ENCODE measurements at regions not wholly inside any gene's neighbourhood (a gene's known extent, or its start where the extent isn't known, plus 50 kb on each side); places are given as distances from the start of the nearest gene placed in this dataset.
"Not testable (repeated sequence)": the region's sequence is repeated elsewhere in the genome, so short reads cannot be mapped to it uniquely, and the experiment has no call there.

- no peak for DNase-seq
Observed at GRCh38 chr3:115396801-115397200, 226.5 kb upstream of the GAP43 start.

- no peak for DNase-seq
Observed at GRCh38 chr3:115397433-115397832, 225.9 kb upstream of the GAP43 start.

- no peak for DNase-seq
Observed at GRCh38 chr3:115398506-115398905, 224.8 kb upstream of the GAP43 start.

- DNase-seq: no peak
Observed at GRCh38 chr3:115399750-115400149, 223.6 kb upstream of the GAP43 start.

GRCh38 chr3:115401298-115401697 lies 222.0 kb upstream of the GAP43 start:
- no peak for DNase-seq

DNA sequence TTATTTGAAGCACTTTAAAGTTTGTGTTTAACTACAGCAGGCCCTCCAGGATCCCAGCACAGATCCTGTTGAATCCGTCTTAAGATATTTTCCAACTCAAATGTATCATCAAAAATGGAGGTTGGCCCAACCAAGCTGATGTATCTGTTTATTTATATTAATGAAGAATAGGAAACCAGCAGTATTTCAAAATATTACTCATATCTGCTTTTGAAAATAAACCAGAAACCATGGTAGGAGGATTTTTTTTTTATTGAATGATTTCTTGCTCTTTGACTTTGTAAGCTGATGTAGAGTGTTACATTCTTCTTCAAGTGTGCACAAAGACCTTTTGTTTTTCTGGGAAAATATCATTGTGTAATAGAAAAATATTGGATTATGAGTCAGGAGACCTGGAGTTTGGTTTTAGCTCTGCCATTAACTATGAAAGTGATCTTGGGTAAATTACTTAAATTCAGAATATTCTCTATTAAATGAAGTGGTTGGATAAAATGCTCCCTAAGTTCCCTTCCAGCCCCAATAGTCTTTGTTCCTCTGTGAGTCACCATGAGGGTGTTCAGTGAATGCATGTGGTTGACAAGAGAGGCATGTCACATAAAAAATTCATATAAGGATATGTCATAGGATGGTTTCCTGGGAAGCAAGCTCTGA lies 221.3 kb upstream of the GAP43 start:
- DNase-seq: no peak

GRCh38 chr3:115402651-115403050 lies 220.7 kb upstream of the GAP43 start:
- DNase-seq: no peak

DNA sequence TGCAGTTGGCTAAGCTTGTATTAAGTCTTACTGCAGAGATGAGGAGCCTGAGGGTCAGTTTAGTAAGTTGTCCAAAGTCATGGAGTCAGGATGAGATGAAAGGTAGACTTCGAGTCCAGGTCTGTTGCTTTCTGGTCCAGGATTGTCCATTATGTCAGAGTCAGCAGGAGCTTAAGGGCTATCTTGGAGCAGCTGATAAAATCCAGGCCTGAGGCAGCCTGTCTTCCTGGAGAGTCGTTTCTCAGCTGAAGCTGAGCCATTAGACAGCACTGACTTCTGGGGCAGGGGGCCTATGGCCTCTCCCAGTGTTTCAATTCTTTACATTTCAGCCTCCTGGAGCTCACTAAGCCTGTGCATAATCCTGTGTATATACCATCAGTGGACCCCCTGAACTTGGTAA lies 219.5 kb upstream of the GAP43 start:
- DNase-seq: no peak

DNA sequence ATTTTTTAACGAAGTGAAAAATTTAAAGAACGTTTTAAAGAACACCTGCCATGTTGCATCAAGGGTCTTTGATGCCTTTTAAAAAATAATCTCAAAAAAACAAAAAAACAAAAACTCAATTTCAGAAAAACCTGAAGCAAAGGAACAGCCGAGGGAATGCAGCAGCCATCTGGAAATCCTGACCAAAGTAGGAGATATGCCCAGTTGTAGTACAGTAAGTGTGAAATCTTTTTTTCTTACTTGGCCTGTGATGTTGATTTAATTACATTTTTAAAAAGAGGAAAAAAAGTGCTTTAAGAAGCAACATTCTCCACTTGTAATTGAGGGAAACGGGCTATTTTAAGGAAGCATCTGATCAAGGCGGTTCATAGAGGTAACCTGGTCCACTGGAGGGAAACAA lies 213.7 kb upstream of the GAP43 start:
- DNase-seq: no peak

- DNase-seq: not testable (repeated sequence)
Observed at GRCh38 chr3:115414610-115415009, 208.7 kb upstream of the GAP43 start.

DNA sequence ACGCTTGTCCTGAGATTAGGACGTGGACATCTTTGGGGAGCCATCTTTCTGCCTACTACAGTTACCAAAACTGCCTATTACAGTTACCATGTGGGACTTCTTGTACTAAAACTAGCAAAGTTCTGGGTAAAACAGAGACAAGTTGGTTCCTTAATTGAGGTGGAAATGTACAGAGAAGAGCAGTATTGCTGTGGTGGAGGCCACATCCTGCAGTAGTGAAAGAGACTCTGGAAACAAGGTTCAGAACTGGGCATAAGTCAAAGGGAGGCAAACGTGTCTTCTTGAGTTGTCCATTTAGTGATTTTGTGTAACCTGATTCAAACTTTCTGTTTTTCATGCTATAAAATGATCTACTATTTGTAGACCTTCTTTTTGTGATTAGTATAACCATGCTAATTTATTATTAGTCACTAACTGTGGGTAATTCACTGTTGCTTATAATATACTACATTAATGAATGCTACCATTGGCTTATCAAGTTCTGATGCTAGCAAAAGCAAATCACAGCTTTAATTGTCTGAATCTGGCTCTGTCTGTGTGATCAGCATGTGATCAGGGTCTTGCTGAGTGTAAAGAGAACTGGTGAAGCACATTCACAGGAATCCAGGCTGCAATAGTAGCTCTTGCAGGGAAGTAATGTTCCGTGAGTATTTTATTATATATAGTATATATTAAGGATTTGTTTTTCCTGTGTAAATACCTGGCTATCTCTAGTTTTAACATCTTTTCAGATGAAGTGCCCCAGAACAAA lies 207.9 kb upstream of the GAP43 start:
- no peak for DNase-seq

- no peak for DNase-seq
Observed at GRCh38 chr3:115418583-115418982, 204.7 kb upstream of the GAP43 start.

DNA sequence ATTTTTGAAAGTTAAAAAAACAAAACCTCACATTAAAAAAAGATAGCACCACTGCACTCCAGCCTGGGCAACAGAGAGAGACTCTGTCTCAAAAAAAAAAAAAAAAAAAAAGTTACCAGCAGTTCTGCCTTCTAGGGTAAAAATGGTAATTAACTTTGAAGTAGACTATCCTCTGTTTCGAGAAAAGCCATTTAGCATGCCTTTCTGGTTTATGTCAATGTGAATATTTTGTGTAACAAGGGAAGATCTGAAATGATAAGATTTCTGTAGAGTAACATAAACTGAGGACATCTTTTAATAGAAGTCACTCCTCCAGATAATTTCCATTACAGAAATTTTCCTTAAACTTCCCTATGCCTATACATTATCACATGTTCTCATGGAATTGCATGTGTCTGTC lies 203.2 kb upstream of the GAP43 start:
- no peak for DNase-seq

- DNase-seq: no peak
Observed at GRCh38 chr3:115423170-115423569, 200.1 kb upstream of the GAP43 start.

- DNase-seq: no peak
Observed at GRCh38 chr3:115428841-115429240, 194.5 kb upstream of the GAP43 start.

DNA sequence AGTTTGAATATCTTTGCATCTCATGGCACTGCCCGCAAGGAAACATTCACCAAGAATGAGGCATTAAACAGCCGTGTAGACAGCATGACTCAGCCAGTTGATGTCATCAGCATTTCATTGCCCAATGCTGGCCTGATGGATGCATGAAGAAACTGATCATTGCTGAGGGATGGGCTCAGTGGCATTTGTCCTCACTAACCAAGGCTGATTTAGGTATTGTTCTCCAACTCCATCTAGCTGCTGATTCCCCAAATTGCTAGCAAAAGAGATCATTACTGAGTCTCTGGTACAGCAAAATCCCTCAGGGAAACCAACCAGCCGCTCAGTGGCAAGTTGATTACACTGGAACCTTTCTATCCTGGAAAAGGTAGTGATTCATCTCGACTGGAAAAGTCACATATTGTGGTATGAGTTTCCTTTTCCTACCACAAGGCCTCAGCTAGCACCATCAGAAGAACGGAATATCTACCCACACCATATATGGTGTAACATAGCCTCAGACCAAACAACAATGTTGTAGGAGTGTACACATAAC lies 186.5 kb upstream of the GAP43 start:
- no peak for DNase-seq

DNA sequence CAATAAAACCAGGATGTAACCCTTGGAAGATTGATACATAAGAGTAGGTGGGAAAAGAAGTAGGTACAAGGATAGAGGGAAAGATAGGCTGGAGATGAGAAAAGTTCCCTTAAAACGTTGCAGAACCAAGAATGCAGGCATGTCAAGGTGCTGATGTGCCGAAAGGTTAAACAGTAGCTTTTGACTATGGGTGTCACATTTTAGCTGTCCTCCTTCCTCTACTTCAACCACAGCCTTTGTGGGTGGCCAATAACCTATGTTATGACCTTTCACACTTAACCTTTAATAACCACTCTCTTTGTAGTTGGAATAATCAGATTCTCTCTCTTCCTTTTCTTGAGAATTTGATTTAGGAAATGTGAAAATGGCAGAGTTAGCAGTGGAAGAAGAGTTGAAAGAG lies 184.5 kb upstream of the GAP43 start:
- no peak for DNase-seq

DNA sequence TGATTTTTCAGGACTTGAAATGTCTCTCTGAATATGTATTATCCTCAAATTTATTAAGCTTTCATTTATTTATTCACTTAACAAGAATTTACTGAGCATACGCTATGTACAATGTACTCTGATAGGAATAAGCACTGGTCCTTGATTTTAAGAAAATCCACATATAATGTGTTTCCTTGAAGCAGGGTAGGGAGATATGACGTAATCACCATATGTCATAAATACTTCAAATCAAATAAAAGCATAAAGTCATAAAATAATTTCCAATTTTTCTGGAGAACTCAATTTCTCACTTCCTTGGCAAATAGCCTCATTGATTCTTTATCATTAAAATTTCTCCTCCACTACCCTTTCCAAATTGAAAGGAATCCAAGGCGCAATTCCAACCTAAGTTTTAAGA lies 177.8 kb upstream of the GAP43 start:
- no peak for DNase-seq

GRCh38 chr3:115448851-115449250 lies 174.5 kb upstream of the GAP43 start:
- DNase-seq: no peak

- no peak for DNase-seq
Observed at GRCh38 chr3:115450036-115450435, 173.3 kb upstream of the GAP43 start.

DNA sequence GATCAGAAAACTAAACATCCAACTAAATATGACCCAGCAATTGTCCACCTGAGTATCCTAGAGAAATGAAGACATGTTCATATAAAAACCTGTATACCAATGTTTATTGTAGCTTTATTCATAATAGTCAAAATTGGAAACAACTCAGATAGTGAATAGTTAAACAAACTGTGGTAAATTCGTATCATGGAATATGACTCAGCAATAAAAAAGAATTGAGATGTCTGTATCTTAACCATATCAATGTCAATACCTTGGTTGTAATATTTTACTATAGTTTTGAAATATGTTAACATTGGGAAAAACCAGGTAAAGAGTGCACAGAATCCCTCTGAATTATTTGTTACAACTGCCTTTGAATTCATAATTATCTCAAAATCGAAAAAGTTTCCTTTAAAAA lies 159.3 kb upstream of the GAP43 start:
- no peak for DNase-seq

DNA sequence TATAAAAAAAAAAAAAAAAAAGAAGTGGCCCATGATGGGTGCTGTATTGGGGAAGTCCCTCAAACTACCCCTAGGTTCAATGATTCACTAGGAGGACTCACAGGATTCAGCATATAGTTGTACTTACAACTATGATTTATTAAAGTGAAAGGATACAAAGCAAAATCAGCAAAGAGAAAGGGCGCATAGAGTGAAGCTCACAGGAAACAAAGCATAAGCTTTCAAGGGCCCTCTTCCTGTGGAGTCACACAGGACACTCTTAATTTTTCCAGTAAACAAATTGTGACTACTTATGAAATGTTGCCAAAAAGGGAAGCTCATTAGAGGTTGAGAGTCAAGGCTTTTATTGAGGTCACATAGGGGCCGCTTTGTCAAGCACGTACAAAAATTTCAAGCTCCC lies 153.7 kb upstream of the GAP43 start:
- no peak for DNase-seq

DNA sequence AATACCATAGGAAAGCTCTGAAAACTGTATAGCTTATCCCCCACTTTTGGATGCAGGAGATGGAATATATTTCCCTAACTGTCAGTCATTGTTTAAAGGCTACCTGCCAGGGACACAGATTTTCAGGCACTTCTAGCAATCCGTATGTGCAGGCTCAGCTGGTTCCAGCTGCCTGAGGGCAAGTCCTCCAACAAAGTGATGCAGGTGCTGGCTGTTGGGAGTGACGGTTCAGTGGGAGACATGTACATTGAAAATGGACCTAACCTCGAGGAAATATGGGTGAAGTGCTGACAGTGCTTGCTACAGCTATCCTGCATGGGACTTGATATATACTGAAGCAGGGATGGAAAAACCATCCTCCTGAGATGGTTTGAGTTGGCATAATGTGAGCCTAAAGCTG lies 153.1 kb upstream of the GAP43 start:
- no peak for DNase-seq

DNA sequence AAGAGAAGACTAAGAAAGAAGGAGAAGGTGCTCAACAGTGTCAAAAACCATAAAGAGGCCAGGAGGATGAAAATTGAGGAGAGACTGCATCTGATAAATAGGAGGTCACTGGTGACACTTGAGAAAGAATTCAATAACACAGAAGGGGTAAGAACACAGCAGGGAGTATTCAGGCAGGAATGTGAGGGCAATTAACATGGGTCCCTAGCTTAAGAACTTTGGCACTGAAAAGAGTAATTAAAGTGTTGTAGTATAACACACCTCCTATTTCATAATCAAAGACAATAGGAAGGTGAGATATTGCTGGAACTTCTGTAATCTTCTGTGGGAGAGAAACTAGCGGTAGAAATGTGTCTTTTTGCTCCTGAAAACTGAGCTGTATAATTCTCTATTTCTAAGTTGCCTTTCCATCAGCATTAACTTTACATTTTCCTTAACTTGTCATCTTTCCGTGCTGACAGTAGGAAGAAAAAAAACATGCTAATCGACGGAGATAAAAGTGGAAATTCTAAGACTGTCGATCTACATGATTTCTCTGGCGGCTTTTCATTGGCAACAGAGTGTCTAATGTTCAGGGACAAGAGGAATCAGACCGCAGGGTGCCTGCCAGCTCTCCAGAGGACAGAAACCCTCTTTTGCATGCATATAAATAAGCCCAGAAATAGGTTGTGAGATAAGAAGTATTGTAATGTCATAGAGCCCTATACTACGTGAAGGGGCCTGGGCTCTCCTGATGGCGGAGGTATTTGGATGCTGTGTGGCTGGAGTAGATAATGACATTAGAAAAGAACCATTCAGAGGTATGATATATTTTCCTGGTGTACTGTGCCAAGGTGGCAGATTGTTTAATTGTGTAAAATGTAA lies 147.9 kb upstream of the GAP43 start:
- no peak for DNase-seq

Measured in NCI-H2107 (cell line).